ENCODE measurements at regions not wholly inside any gene's neighbourhood (a gene's known extent, or its start where the extent isn't known, plus 50 kb on each side); places are given as distances from the start of the nearest gene placed in this dataset.

DNA sequence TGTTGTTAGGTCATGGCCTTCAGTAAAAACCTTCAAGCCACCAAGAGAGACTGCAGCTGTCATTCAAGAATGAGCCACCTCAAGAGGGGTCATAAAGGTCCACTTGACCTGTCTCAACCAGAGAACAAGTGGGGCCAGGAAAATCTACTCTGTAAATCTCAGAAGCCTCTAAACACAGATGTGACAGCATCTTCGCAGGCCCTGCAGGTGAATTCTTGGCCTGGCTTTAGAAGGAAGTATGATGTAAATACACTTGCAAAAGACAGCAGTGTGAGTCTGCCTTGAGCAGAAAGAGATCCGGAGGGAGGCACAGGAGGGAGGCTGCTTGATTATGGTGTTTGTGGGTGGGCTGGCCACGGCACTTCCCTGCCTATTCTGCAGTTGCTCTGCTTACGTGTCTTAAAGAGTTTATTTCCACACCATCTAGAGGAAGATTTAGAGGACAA lies 1082.9 kb downstream of the UQCRFS1 start:
- TF ChIP-seq HOXC10 (CRISPR knock-in tag; IDR thresholded peaks at IDR 0.05) = no peak
- TF ChIP-seq, protein P1, sequence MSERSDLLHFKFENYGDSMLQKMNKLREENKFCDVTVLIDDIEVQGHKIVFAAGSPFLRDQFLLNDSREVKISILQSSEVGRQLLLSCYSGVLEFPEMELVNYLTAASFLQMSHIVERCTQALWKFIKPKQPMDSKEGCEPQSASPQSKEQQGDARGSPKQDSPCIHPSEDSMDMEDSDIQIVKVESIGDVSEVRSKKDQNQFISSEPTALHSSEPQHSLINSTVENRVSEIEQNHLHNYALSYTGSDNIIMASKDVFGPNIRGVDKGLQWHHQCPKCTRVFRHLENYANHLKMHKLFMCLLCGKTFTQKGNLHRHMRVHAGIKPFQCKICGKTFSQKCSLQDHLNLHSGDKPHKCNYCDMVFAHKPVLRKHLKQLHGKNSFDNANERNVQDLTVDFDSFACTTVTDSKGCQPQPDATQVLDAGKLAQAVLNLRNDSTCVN (tag by site-specific recombination; optimal IDR thresholded peaks at IDR 0.05) = no peak
- TF ChIP-seq, protein P2, sequence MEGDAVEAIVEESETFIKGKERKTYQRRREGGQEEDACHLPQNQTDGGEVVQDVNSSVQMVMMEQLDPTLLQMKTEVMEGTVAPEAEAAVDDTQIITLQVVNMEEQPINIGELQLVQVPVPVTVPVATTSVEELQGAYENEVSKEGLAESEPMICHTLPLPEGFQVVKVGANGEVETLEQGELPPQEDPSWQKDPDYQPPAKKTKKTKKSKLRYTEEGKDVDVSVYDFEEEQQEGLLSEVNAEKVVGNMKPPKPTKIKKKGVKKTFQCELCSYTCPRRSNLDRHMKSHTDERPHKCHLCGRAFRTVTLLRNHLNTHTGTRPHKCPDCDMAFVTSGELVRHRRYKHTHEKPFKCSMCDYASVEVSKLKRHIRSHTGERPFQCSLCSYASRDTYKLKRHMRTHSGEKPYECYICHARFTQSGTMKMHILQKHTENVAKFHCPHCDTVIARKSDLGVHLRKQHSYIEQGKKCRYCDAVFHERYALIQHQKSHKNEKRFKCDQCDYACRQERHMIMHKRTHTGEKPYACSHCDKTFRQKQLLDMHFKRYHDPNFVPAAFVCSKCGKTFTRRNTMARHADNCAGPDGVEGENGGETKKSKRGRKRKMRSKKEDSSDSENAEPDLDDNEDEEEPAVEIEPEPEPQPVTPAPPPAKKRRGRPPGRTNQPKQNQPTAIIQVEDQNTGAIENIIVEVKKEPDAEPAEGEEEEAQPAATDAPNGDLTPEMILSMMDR (tag by site-specific recombination; IDR thresholded peaks at IDR 0.05) = no peak
